K562 (cell line): ENCODE measurements at regions not wholly inside any gene's neighbourhood (a gene's known extent, or its start where the extent isn't known, plus 50 kb on each side); places are given as distances from the start of the nearest gene placed in this dataset.

Experiments used
- EZH2 ChIP-seq: IDR thresholded peaks from 2 replicates; pipeline ENCODE4 v1.6.1; 2012; ENCODE audit warnings: low read depth, mild to moderate bottlenecking, inconsistent platforms, low read length, borderline replicate concordance
- FOXJ3 ChIP-seq: sonication (generic); formaldehyde crosslinking; IDR thresholded peaks from 2 replicates; pipeline ENCODE4 v1.4.0; 2020; ENCODE audit warnings: mild to moderate bottlenecking, missing genetic modification reagents
- HDAC8 ChIP-seq: fragments of 450-650 bp; IDR thresholded peaks from 2 replicates; pipeline ENCODE4 v1.6.1; 2016; ENCODE audit warnings: mild to moderate bottlenecking, missing genetic modification characterization, moderate library complexity, missing compliant biosample characterization
- MAFF ChIP-seq: IDR thresholded peaks from 2 replicates; pipeline ENCODE4 v1.6.1; 2012; ENCODE audit warnings: low read length, improper control_type of control experiment
- MAFG ChIP-seq: fragments of 450-650 bp; conservative IDR thresholded peaks from 2 replicates; pipeline ENCODE4 v1.6.1; 2016; ENCODE audit warnings: missing genetic modification characterization, missing compliant biosample characterization
- MAFK ChIP-seq: IDR thresholded peaks from 2 replicates; pipeline ENCODE4 v1.6.1; 2011; ENCODE audit warnings: low read length, improper control_type of control experiment
- NCOR1 ChIP-seq: fragments of 450-650 bp; IDR thresholded peaks from 2 replicates; pipeline ENCODE4 v1.6.1; 2016; ENCODE audit warnings: mild to moderate bottlenecking, moderate library complexity
- NR3C1 ChIP-seq: sonication (generic); formaldehyde crosslinking; IDR thresholded peaks from 2 replicates; pipeline ENCODE4 v1.8.1; 2022; ENCODE audit warnings: missing genetic modification reagents
- NR4A1 ChIP-seq, 2 experiments: fragments of 250-450 bp in 1 of 2; fragments of 450-650 bp in 1 of 2; sonication (Bioruptor Pico) in 1 of 2; IDR thresholded peaks; 2 replicates each; pipeline versions ENCODE4 v1.4.0 to v1.6.1; 2016 to 2020; ENCODE audit warnings: mild to moderate bottlenecking in 2 of 2, missing compliant biosample characterization in 1 of 2, missing genetic modification characterization in 1 of 2, moderate library complexity in 1 of 2
- RNF2 ChIP-seq: sonication (generic); IDR thresholded peaks from 2 replicates; pipeline ENCODE4 v1.6.1; 2016
- SREBF2 ChIP-seq: sonication (generic); formaldehyde crosslinking; IDR thresholded peaks from 2 replicates; pipeline ENCODE4 v1.4.0; 2020; ENCODE audit warnings: mild to moderate bottlenecking, missing genetic modification reagents
- XRCC5 ChIP-seq: fragments of 200-400 bp; formaldehyde crosslinking; IDR thresholded peaks from 2 replicates; pipeline ENCODE4 v1.6.1; 2017; ENCODE audit warnings: low read depth, mild to moderate bottlenecking, low read length
- ZNF146 ChIP-seq: IDR thresholded peaks from one replicate; pipeline ENCODE4 v1.6.1; 2018; ENCODE audit warnings: missing compliant biosample characterization; ENCODE audit not compliant: unreplicated experiment
- ZNF384 ChIP-seq: IDR thresholded peaks from 2 replicates; pipeline ENCODE4 v1.6.1; 2012; ENCODE audit warnings: low read depth, low read length, improper control_type of control experiment
- TF ChIP-seq, protein P1 (sequence below): fragments of 450-650 bp; IDR thresholded peaks from 2 replicates; pipeline ENCODE4 v1.6.1; 2016; ENCODE audit warnings: mild to moderate bottlenecking
- TF ChIP-seq, protein P2 (sequence below): fragments of 250-450 bp; sonication (Bioruptor Pico); IDR thresholded peaks from 2 replicates; pipeline ENCODE4 v1.8.0; 2022; ENCODE audit warnings: moderate library complexity, mild to moderate bottlenecking, inconsistent platforms
- TF ChIP-seq, protein P3 (sequence below): fragments of 450-650 bp; conservative IDR thresholded peaks from 2 replicates; pipeline ENCODE4 v1.6.1; 2016; ENCODE audit warnings: missing genetic modification characterization, low read depth, mild to moderate bottlenecking, missing compliant biosample characterization, moderate library complexity
- TF ChIP-seq, protein P4 (sequence below): fragments of 250-450 bp; sonication (Bioruptor Pico); IDR thresholded peaks from 2 replicates; pipeline ENCODE4 v1.5.0; 2020; ENCODE audit warnings: mild to moderate bottlenecking, borderline replicate concordance
- TF ChIP-seq, protein P5 (sequence below): IDR thresholded peaks from 3 replicates; pipeline ENCODE4 v1.6.1; 2011; ENCODE audit warnings: borderline replicate concordance, mild to moderate bottlenecking; ENCODE audit not compliant: insufficient read length, insufficient read depth

DNA sequence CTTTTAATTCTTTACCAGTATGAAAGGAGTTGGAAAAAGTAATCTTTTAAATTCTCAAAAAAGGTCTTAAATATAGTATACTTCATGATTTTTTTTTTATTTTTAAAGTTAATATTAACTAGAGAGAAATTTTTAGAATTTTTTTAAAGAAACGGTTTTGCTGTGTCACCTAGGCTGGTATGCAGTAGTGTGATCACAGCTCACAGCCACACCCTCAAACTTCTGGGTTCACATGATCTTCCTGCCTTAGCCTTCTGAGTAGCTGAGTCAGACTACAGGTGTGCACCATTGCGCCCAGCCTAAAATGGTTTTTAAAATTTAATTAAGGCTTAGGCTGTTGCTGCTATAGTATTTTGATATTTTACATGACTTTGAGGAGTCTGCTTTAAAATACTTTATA is 52.4 kb downstream of the TLCD4 start (continued):
- TF ChIP-seq XRCC5 (no peak), NR3C1 (CRISPR knock-in tag) (no peak), SREBF2 (CRISPR knock-in tag) (no peak), NCOR1 (peak; percentile 76), FOXJ3 (CRISPR knock-in tag) (no peak), ZNF384 (peak; percentile 68), RNF2 (no peak), MAFG (tag) (peak; percentile 84), EZH2 (no peak), MAFF (peak; percentile 91), ZNF146 (CRISPR knock-in tag) (no peak), NR4A1 (CRISPR knock-in tag; IDR thresholded peaks at IDR 0.05) (no peak), NR4A1 (tag; IDR thresholded peaks at IDR 0.05) (no peak), MAFK (peak; percentile 85), HDAC8 (tag) (no peak)
- TF ChIP-seq, protein P1, sequence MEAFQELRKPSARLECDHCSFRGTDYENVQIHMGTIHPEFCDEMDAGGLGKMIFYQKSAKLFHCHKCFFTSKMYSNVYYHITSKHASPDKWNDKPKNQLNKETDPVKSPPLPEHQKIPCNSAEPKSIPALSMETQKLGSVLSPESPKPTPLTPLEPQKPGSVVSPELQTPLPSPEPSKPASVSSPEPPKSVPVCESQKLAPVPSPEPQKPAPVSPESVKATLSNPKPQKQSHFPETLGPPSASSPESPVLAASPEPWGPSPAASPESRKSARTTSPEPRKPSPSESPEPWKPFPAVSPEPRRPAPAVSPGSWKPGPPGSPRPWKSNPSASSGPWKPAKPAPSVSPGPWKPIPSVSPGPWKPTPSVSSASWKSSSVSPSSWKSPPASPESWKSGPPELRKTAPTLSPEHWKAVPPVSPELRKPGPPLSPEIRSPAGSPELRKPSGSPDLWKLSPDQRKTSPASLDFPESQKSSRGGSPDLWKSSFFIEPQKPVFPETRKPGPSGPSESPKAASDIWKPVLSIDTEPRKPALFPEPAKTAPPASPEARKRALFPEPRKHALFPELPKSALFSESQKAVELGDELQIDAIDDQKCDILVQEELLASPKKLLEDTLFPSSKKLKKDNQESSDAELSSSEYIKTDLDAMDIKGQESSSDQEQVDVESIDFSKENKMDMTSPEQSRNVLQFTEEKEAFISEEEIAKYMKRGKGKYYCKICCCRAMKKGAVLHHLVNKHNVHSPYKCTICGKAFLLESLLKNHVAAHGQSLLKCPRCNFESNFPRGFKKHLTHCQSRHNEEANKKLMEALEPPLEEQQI: no peak
- TF ChIP-seq, protein P2, sequence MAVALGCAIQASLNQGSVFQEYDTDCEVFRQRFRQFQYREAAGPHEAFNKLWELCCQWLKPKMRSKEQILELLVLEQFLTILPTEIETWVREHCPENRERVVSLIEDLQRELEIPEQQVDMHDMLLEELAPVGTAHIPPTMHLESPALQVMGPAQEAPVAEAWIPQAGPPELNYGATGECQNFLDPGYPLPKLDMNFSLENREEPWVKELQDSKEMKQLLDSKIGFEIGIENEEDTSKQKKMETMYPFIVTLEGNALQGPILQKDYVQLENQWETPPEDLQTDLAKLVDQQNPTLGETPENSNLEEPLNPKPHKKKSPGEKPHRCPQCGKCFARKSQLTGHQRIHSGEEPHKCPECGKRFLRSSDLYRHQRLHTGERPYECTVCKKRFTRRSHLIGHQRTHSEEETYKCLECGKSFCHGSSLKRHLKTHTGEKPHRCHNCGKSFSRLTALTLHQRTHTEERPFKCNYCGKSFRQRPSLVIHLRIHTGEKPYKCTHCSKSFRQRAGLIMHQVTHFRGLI (CRISPR knock-in tag): no peak
- TF ChIP-seq, protein P3, sequence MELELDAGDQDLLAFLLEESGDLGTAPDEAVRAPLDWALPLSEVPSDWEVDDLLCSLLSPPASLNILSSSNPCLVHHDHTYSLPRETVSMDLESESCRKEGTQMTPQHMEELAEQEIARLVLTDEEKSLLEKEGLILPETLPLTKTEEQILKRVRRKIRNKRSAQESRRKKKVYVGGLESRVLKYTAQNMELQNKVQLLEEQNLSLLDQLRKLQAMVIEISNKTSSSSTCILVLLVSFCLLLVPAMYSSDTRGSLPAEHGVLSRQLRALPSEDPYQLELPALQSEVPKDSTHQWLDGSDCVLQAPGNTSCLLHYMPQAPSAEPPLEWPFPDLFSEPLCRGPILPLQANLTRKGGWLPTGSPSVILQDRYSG (tag): no peak
- TF ChIP-seq, protein P4, sequence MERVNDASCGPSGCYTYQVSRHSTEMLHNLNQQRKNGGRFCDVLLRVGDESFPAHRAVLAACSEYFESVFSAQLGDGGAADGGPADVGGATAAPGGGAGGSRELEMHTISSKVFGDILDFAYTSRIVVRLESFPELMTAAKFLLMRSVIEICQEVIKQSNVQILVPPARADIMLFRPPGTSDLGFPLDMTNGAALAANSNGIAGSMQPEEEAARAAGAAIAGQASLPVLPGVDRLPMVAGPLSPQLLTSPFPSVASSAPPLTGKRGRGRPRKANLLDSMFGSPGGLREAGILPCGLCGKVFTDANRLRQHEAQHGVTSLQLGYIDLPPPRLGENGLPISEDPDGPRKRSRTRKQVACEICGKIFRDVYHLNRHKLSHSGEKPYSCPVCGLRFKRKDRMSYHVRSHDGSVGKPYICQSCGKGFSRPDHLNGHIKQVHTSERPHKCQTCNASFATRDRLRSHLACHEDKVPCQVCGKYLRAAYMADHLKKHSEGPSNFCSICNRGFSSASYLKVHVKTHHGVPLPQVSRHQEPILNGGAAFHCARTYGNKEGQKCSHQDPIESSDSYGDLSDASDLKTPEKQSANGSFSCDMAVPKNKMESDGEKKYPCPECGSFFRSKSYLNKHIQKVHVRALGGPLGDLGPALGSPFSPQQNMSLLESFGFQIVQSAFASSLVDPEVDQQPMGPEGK (CRISPR knock-in tag): no peak
- TF ChIP-seq, protein P5, sequence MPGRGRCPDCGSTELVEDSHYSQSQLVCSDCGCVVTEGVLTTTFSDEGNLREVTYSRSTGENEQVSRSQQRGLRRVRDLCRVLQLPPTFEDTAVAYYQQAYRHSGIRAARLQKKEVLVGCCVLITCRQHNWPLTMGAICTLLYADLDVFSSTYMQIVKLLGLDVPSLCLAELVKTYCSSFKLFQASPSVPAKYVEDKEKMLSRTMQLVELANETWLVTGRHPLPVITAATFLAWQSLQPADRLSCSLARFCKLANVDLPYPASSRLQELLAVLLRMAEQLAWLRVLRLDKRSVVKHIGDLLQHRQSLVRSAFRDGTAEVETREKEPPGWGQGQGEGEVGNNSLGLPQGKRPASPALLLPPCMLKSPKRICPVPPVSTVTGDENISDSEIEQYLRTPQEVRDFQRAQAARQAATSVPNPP: no peak
